ENCODE measurements at regions not wholly inside any gene's neighbourhood (a gene's known extent, or its start where the extent isn't known, plus 50 kb on each side); places are given as distances from the start of the nearest gene placed in this dataset.

DNA sequence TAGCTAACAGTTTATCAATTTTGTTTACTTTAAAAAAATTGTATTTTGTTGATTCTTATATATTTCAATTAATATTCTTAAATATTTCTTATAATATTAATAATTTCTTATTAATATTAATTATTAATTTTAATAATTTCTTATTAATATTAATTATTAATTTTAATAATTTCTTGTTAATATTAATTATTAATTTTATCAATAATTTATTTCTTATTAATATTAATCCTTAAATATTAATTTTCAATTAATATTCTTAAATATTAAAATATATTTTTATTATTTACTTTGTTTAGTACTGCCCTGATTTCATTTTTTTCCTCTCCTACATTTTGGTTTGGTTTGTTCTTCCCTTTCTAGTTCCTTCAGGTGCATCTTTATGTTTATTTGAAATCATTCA, 1208.1 kb downstream of the LRFN5 start:
- ChIA-PET CTCF (ENCODE audit: low intra/inter-chr PET ratio, low total read pairs) (no interaction called here), POLR2A (no interaction called here)
- BruUV-seq (replicated peaks), result no TSS peak
- Histone ChIP-seq H3K4me3 (replicated peaks in 1 of 3; ENCODE audit: insufficient read depth in 1 of 3, low read depth in 2 of 3, low read length in 3 of 3) (no peak overlapping the region), H4K20me1 (ENCODE audit: insufficient read depth, low read length) (no peaks in the 10 kb centered on the region), H3K9me3 (ENCODE audit: low read length) (peaks cover 92% of the 10 kb centered on the region), H3K4me1 (ENCODE audit: insufficient read depth, low read length) (no peaks in the 10 kb centered on the region), H3K9ac (ENCODE audit: insufficient read depth, low read depth, low read length) (no peak overlapping the region), H3K27ac (ENCODE audit: extremely low read length, insufficient read depth, low read length) (no peak overlapping the region), H2AFZ (ENCODE audit: low read length) (no peak overlapping the region), H3K4me2 (ENCODE audit: low read depth, low read length) (no peak overlapping the region), H3K27me3 (ENCODE audit: control insufficient read depth in 1 of 2, insufficient read depth in 2 of 2, low read length in 2 of 2) (no peaks in the 10 kb centered on the region), H3K79me2 (ENCODE audit: insufficient read depth, low read length) (no peaks in the 10 kb centered on the region), H3K36me3 (replicated peaks in 1 of 2; ENCODE audit: control insufficient read depth in 1 of 2, insufficient read depth in 2 of 2, low read length in 2 of 2) (no peaks in the 10 kb centered on the region)
- intact Hi-C loops (cut with micrococcal nuclease; ENCODE audit: unreplicated experiment) (no loop called here), in situ Hi-C loops (cut with HindIII; ENCODE audit: extremely low pct_ligation_motif_present, low pct_unique_long_range_greater_than_20kb) (no loop called here)
- DNase-seq (ENCODE audit: low spot score), result no peak
- no peak for FAIRE-seq
- no peak for ATAC-seq
- TF ChIP-seq, protein P1, sequence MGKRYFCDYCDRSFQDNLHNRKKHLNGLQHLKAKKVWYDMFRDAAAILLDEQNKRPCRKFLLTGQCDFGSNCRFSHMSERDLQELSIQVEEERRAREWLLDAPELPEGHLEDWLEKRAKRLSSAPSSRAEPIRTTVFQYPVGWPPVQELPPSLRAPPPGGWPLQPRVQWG (CRISPR knock-in tag; IDR thresholded peaks at IDR 0.05; ENCODE audit: borderline replicate concordance, low read depth), result no peak
- TF ChIP-seq TCF12 (IDR thresholded peaks at IDR 0.05), result no peak
- TF ChIP-seq TCF12 (CRISPR knock-in tag; IDR thresholded peaks at IDR 0.05), result no peak
- TF ChIP-seq TP53 (CRISPR knock-in tag; conservative IDR thresholded peaks at IDR 0.05), result no peak
- TF ChIP-seq RBM22 (optimal IDR thresholded peaks at IDR 0.05; ENCODE audit: low read length), result no peak
- TF ChIP-seq, protein P2, sequence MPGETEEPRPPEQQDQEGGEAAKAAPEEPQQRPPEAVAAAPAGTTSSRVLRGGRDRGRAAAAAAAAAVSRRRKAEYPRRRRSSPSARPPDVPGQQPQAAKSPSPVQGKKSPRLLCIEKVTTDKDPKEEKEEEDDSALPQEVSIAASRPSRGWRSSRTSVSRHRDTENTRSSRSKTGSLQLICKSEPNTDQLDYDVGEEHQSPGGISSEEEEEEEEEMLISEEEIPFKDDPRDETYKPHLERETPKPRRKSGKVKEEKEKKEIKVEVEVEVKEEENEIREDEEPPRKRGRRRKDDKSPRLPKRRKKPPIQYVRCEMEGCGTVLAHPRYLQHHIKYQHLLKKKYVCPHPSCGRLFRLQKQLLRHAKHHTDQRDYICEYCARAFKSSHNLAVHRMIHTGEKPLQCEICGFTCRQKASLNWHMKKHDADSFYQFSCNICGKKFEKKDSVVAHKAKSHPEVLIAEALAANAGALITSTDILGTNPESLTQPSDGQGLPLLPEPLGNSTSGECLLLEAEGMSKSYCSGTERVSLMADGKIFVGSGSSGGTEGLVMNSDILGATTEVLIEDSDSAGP (CRISPR knock-in tag; IDR thresholded peaks at IDR 0.05; ENCODE audit: borderline replicate concordance), result no peak
- TF ChIP-seq, protein P3, sequence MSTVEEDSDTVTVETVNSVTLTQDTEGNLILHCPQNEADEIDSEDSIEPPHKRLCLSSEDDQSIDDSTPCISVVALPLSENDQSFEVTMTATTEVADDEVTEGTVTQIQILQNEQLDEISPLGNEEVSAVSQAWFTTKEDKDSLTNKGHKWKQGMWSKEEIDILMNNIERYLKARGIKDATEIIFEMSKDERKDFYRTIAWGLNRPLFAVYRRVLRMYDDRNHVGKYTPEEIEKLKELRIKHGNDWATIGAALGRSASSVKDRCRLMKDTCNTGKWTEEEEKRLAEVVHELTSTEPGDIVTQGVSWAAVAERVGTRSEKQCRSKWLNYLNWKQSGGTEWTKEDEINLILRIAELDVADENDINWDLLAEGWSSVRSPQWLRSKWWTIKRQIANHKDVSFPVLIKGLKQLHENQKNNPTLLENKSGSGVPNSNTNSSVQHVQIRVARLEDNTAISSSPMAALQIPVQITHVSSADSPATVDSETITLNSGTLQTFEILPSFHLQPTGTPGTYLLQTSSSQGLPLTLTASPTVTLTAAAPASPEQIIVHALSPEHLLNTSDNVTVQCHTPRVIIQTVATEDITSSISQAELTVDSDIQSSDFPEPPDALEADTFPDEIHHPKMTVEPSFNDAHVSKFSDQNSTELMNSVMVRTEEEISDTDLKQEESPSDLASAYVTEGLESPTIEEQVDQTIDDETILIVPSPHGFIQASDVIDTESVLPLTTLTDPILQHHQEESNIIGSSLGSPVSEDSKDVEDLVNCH (CRISPR knock-in tag; IDR thresholded peaks at IDR 0.05), result no peak
- TF ChIP-seq NFIC (IDR thresholded peaks at IDR 0.05; ENCODE audit: low read length), result no peak
- TF ChIP-seq FIP1L1 (IDR thresholded peaks at IDR 0.05; ENCODE audit: borderline replicate concordance, insufficient read depth, low read depth, low read length), result no peak
- TF ChIP-seq MTF2 (CRISPR knock-in tag; IDR thresholded peaks at IDR 0.05; ENCODE audit: borderline replicate concordance), result no peak
- no peak for TF ChIP-seq DNMT1 (CRISPR knock-in tag; IDR thresholded peaks at IDR 0.05)
- no peak for TF ChIP-seq ZKSCAN5 (CRISPR knock-in tag; IDR thresholded peaks at IDR 0.05)
- TF ChIP-seq JUN (CRISPR knock-in tag; IDR thresholded peaks at IDR 0.05), result no peak
- no peak for TF ChIP-seq HNRNPK (IDR thresholded peaks at IDR 0.05; ENCODE audit: low read depth, low read length, poor library complexity, severe bottlenecking)
- TF ChIP-seq, protein P4, sequence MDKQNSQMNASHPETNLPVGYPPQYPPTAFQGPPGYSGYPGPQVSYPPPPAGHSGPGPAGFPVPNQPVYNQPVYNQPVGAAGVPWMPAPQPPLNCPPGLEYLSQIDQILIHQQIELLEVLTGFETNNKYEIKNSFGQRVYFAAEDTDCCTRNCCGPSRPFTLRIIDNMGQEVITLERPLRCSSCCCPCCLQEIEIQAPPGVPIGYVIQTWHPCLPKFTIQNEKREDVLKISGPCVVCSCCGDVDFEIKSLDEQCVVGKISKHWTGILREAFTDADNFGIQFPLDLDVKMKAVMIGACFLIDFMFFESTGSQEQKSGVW (CRISPR knock-in tag; IDR thresholded peaks at IDR 0.05; ENCODE audit: borderline replicate concordance), result no peak
- no peak for TF ChIP-seq SRF (IDR thresholded peaks at IDR 0.05; ENCODE audit: low read depth, low read length)
- TF ChIP-seq, protein P5, sequence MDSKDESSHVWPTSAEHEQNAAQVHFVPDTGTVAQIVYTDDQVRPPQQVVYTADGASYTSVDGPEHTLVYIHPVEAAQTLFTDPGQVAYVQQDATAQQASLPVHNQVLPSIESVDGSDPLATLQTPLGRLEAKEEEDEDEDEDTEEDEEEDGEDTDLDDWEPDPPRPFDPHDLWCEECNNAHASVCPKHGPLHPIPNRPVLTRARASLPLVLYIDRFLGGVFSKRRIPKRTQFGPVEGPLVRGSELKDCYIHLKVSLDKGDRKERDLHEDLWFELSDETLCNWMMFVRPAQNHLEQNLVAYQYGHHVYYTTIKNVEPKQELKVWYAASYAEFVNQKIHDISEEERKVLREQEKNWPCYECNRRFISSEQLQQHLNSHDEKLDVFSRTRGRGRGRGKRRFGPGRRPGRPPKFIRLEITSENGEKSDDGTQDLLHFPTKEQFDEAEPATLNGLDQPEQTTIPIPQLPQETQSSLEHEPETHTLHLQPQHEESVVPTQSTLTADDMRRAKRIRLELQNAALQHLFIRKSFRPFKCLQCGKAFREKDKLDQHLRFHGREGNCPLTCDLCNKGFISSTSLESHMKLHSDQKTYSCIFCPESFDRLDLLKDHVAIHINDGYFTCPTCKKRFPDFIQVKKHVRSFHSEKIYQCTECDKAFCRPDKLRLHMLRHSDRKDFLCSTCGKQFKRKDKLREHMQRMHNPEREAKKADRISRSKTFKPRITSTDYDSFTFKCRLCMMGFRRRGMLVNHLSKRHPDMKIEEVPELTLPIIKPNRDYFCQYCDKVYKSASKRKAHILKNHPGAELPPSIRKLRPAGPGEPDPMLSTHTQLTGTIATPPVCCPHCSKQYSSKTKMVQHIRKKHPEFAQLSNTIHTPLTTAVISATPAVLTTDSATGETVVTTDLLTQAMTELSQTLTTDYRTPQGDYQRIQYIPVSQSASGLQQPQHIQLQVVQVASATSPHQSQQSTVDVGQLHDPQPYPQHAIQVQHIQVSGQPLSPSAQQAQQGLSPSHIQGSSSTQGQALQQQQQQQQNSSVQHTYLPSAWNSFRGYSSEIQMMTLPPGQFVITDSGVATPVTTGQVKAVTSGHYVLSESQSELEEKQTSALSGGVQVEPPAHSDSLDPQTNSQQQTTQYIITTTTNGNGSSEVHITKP (CRISPR knock-in tag; IDR thresholded peaks at IDR 0.05; ENCODE audit: low read depth), result no peak
